GM12891 (cell line): ENCODE measurements at regions not wholly inside any gene's neighbourhood (a gene's known extent, or its start where the extent isn't known, plus 50 kb on each side); places are given as distances from the start of the nearest gene placed in this dataset.

ENCODE experiments used
- DNase-seq: peaks from one replicate; pipeline ENCODE4 v3.0.0; 2011; ENCODE audit warnings: low spot score; ENCODE audit not compliant: insufficient read length
- FAIRE-seq: peaks from 2 replicates; lab custom pipeline; 2011; peaks lifted over from hg19 to GRCh38; lab: Jason Lieb, UNC
- PAX5 ChIP-seq: IDR thresholded peaks from 2 replicates; pipeline ENCODE4 v1.6.1; 2011; ENCODE audit warnings: low read length, moderate library complexity, mild to moderate bottlenecking; ENCODE audit not compliant: insufficient read depth, severe bottlenecking
- POLR2A ChIP-seq: IDR thresholded peaks from 2 replicates; pipeline ENCODE4 v1.6.1; 2011; ENCODE audit warnings: low read depth, low read length, control low read depth
- POLR2AphosphoS5 ChIP-seq: IDR thresholded peaks from 2 replicates; pipeline ENCODE4 v1.6.1; 2011; ENCODE audit warnings: low read depth, low read length, control low read depth
- POU2F2 ChIP-seq: IDR thresholded peaks from 2 replicates; pipeline ENCODE4 v1.6.1; 2011; ENCODE audit warnings: low read depth, mild to moderate bottlenecking, control low read depth, low read length, moderate library complexity
- SPI1 ChIP-seq: IDR thresholded peaks from 2 replicates; pipeline ENCODE4 v1.6.1; 2011; ENCODE audit warnings: low read depth, low read length, control low read depth
- TAF1 ChIP-seq: IDR thresholded peaks from 2 replicates; pipeline ENCODE4 v1.6.1; 2011; ENCODE audit warnings: low read depth, low read length, control low read depth

DNA sequence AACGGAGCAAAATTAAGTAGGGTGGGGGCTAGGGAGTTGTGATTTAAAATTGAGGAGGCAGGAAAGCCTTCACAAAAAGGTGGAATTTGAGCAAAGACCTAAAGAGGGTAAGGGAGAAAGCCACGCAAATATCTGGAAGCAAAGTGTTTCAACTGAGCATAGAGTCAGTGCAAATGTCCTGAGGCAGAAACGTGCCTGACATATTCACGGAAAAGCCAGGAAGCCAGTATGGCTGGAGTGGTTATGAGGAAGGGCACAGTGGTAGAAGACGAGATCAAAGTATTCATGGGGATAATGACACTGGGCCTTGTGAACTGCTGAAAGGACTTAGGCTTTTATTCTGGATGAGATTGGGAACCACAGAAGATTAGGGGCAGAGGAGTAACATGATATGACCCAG is 268.4 kb downstream of the MAN2A1 start:
- FAIRE-seq (no peak), DNase-seq (no peak)
- TF ChIP-seq POU2F2: no peak
- no peak for TF ChIP-seq POLR2AphosphoS5
- TF ChIP-seq PAX5: no peak
- TF ChIP-seq POLR2A: no peak
- TF ChIP-seq SPI1: no peak
- no peak for TF ChIP-seq TAF1

DNA sequence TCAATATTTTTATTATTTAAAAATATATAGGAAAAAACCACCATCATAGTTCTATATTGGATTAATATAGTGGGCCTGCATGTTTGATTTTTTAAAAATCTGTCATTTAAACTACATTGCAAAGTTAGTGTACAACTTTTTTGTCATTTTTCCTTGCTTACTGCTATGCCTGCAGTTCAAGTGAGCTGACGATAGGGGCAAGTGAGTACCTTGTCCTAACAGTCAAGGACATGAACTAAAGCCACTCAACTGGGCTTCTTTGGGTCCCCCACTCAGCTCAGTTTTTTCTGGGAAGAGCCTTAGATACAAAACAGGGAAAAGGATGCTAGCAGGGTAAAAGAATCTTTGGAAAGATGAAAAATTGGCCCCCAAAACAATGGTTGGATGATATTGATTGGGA is 269.9 kb downstream of the MAN2A1 start:
- FAIRE-seq: no peak
- TF ChIP-seq PAX5 (no peak), POLR2AphosphoS5 (no peak), POLR2A (no peak), POU2F2 (no peak), TAF1 (no peak), SPI1 (no peak)
- no peak for DNase-seq

DNA sequence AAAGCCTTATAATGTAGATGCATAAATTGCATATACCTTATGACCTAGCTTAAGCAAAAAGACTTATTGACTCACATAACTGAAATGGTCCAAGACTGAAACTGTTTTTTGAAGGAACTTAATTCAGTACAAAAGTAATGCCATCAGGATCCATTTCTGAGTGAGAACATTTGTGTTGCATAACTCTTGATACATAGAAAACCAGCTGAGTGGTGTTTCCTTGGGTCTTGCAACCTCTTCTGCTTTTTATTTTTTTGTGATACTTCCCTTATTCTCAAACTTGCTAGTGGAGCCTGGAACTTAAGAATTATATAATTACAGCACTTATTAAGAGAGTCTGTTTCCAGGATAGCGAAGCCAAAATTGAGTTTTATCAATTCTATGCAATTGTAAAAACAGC is 272.0 kb downstream of the MAN2A1 start:
- DNase-seq (no peak), FAIRE-seq (no peak)
- TF ChIP-seq TAF1: no peak
- no peak for TF ChIP-seq POU2F2
- TF ChIP-seq SPI1: no peak
- TF ChIP-seq POLR2AphosphoS5: no peak
- TF ChIP-seq POLR2A: no peak
- no peak for TF ChIP-seq PAX5

DNA sequence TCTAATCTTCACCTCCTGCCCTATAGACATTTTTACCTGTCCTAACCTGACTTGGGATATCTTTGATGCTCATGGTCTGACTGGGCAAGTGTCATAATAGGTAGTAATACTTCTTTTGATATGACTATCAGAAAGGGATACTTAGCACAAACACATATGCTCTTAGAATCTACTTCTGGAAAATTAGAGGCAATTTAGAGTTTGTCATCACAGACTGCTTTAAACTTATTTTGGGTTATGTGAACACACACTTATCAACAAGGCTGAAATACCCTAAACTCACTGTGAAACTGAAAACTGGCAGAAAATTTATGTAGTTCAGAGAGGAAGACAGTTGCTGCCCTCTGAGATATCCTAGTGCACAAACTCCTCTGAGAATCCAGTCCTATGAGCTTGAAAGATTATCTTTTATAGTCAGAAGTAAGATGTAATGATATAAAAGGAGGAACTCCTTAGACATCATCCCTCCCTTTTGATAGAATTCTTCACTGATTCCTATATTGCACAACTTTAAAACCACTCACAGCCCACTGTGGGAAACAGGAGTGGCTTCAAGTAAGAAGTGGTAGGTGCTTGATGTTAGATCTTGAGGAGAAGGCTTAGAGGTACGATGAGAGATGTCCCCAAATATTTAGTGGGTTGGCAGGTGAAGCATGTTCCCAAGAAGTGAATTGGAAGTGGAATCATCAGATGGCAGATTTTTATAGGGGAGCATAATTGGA is 273.3 kb downstream of the MAN2A1 start:
- FAIRE-seq (no peak), DNase-seq (no peak)
- TF ChIP-seq SPI1 (no peak), TAF1 (no peak), PAX5 (no peak), POU2F2 (no peak)

DNA sequence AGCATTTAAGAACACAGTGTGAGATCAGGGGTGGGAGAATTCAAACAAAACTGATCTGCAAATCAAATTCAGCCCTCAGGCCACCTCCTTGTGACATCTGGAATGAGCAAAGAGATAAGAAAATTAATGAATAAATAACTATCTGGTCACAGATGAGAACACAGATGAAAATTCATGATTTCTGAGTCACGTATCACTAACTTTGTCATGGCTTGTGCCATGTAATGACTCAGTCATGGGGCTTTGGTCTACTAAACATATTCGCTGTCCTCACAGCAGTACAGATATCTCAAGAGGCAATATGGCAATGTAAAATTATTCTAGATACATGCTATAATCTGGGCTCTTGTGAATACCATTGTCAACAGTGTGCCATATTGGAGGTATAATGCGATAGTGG is 274.4 kb downstream of the MAN2A1 start:
- no peak for TF ChIP-seq TAF1
- TF ChIP-seq POU2F2: no peak
- TF ChIP-seq SPI1: no peak
- no peak for TF ChIP-seq PAX5
- TF ChIP-seq POLR2A: no peak
- no peak for TF ChIP-seq POLR2AphosphoS5
- FAIRE-seq: no peak
- DNase-seq: no peak

DNA sequence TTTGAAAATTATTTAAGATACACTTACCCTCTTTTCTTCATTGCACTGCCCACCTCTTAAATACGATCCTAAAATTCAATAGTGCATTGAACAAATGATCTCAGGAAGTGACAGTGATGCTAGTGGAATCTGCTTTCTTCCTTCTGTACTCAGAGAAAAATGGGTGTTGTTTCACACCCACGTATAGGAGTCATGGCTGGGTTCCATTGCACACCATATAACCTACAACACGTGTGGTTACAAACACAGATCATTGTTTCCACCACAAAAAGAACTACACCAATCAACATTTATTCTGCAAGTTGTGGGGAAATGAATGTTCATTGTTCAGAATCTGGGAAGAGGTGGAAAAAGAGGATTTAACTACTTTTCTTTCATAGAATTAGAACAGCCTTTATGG is 275.9 kb downstream of the MAN2A1 start:
- TF ChIP-seq TAF1 (no peak), POLR2AphosphoS5 (no peak), POU2F2 (no peak), SPI1 (no peak), PAX5 (no peak), POLR2A (no peak)
- no peak for DNase-seq
- FAIRE-seq: no peak

DNA sequence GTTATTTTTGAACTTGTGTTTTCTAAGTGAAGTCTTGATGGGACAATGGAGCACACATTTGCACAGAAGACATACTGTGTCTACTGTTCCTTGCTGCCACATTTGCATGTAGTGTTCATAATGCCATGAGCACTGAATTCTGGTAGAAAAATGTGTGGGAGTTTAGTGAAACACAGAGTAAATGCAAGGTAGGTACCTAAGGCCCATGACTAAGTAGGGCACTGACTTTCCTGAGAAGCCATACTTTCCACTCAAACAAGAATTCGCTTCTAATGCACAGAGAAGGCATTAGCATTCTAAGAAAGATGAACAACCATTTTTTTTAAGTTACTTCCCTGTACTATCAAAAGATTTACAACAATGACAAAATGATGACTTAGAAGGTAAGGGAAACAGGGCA is 282.2 kb downstream of the MAN2A1 start:
- TF ChIP-seq POLR2AphosphoS5: no peak
- DNase-seq: no peak
- no peak for FAIRE-seq

DNA sequence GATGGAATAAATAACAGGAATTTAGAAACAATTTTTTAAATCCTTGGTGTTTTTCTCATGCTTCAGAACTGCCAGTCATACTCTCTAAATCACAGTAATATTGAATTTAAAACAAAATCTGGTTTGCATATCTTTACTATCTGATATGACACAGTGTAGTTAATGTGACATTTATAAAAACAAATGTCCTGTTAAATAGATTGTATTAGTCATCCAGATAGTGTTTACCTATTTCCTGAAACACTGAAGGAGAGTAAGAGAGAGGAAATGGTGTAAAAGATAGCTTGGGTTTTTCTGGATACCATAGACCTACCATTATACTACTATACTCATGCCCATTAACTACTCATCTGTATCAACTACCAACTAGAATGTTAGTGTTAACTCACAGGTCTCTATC is 292.3 kb downstream of the MAN2A1 start:
- TF ChIP-seq PAX5: no peak
- no peak for TF ChIP-seq POLR2AphosphoS5
- no peak for TF ChIP-seq TAF1
- no peak for TF ChIP-seq POLR2A
- no peak for TF ChIP-seq SPI1
- TF ChIP-seq POU2F2: no peak
- DNase-seq (no peak), FAIRE-seq (no peak)

DNA sequence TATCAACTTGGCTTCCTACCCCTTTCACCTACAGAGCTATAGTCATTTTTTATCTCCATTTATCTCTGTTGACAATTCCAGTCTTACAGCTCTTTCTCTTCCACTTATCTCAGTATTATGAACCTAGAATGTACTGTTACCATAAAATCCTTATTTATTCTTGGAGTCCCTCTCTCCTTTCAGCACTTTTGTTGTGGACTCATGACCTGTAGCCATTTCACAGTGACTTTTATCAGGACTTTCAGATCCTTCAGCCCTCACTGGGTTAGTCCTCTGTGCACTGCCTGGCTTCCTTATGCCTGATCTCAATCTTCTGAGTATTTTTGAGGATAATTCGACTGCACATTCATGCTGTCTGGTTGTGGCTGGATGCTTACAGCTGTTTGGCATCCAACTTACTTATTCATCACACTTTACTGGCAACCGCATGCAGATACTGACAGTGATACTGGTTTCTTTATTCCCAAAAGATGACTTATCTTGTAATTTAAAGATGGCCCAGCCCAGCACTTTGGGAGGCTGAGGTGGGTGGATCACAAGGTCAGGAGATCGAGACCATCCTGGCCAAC is 293.3 kb downstream of the MAN2A1 start:
- DNase-seq: no peak
- no peak for FAIRE-seq
- TF ChIP-seq PAX5 (no peak), SPI1 (no peak), POU2F2 (no peak), TAF1 (no peak), POLR2A (no peak), POLR2AphosphoS5 (no peak)

DNA sequence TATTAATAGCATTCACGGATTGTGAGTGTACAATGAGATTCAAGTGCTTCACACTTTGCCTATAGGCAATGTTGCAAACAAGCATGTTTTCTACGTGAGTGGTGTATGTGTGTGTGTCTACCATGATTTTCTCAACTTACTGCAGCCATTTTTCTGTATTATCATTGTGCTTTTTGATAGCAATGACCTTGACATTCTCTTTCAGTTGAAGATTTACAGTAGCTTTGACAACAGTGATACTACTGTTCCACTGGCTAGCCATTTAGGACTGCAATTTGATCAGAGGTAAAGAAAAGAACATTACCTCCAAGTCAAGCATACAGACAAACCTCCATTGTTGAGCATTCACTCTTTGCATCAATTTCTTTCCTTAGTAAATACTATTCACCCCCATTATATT is 297.0 kb downstream of the MAN2A1 start:
- DNase-seq (no peak), FAIRE-seq (no peak)
- no peak for TF ChIP-seq POLR2AphosphoS5
- TF ChIP-seq PAX5: no peak

DNA sequence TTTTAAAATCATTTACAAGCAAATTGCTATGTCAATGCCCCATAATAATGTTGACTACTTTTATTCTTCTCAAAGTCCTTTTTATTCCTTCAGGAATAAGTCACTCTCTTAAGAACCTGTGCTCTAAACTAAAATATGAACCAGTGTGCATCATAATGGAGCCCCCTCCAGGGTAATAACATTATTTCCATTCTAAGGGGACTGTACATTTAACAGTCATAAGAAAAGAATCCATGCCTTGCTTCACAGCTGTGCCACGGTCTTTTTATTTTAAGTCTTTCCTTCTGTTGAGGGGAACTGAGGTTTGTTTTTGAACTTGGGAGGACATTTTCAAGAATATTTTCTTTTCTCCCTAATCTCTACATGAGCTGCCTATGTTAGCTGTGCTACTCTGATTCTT is 297.6 kb downstream of the MAN2A1 start:
- TF ChIP-seq POLR2AphosphoS5 (no peak), POLR2A (no peak), TAF1 (no peak), SPI1 (no peak), POU2F2 (no peak), PAX5 (no peak)
- DNase-seq (no peak), FAIRE-seq (no peak)
